ENCODE measurements at regions not wholly inside any gene's neighbourhood (a gene's known extent, or its start where the extent isn't known, plus 50 kb on each side); places are given as distances from the start of the nearest gene placed in this dataset.

GRCh38 chr5:133781436-133782225 is 169.3 kb upstream of the FSTL4 start:
- no peak for DNase-seq
- TF ChIP-seq CTCF (IDR thresholded peaks at IDR 0.05) = no peak
- Histone ChIP-seq H3K36me3 (no peaks in the 10 kb centered on the region), H3K4me3 (no peak overlapping the region), H3K27me3 (ENCODE audit: low read depth) (no peaks in the 10 kb centered on the region), H3K4me1 (no peaks in the 10 kb centered on the region), H3K9me3 (no peaks in the 10 kb centered on the region), H3K27ac (no peak overlapping the region)
- ATAC-seq = no peak
- intact Hi-C loops (cut with DNase I) = no loop called here

GRCh38 chr5:133780619-133781280 is 168.4 kb upstream of the FSTL4 start:
- no peak for TF ChIP-seq CTCF (IDR thresholded peaks at IDR 0.05)
- DNase-seq = no peak
- Histone ChIP-seq H3K36me3 (no peaks in the 10 kb centered on the region), H3K27me3 (ENCODE audit: low read depth) (no peaks in the 10 kb centered on the region), H3K4me3 (no peak overlapping the region), H3K9me3 (no peaks in the 10 kb centered on the region), H3K27ac (no peak overlapping the region), H3K4me1 (no peaks in the 10 kb centered on the region)
- intact Hi-C loops (cut with DNase I) = no loop called here
- ATAC-seq = no peak

GRCh38 chr5:133779828-133780475 is 167.6 kb upstream of the FSTL4 start:
- intact Hi-C loops (cut with DNase I) = no loop called here

DNA sequence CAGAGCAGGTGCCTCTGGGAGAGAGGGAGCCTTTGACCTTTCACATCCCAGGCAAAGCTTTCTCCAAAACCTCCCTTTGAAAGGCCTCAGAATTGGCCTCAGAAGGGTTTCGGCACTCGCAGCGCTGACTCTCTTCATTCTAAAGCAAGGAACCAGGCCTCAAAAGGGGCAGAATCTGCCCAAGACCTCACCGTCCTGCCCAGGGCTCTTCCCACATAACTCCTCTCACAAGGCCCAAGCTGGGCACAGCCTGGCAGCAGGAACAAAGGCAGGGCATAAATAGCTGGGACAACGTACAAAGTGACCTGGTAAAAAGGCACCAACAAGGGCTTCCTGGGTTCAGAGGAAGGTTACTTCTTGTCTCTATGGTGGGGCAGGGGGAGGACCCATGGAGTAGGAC is 166.3 kb upstream of the FSTL4 start:
- ATAC-seq (no peak), DNase-seq (no peak)
- intact Hi-C loops (cut with DNase I) = no loop called here
- H3K27me3 ChIP-seq (ENCODE audit: low read depth) = no peaks in the 10 kb centered on the region
- TF ChIP-seq CTCF (IDR thresholded peaks at IDR 0.05) = no peak
- H3K9me3 ChIP-seq = no peaks in the 10 kb centered on the region
- H3K27ac ChIP-seq = no peak overlapping the region
- no peak overlapping the region for H3K4me3 ChIP-seq
- H3K36me3 ChIP-seq = no peaks in the 10 kb centered on the region
- H3K4me1 ChIP-seq = no peaks in the 10 kb centered on the region

More at GRCh38 chr5:133779828-133780475, 167.6 kb upstream of the FSTL4 start:
- Histone ChIP-seq H3K36me3 (no peaks in the 10 kb centered on the region), H3K4me1 (no peaks in the 10 kb centered on the region), H3K9me3 (no peaks in the 10 kb centered on the region), H3K27ac (no peak overlapping the region), H3K4me3 (no peak overlapping the region), H3K27me3 (ENCODE audit: low read depth) (no peaks in the 10 kb centered on the region)
- ATAC-seq = no peak
- DNase-seq = no peak
- TF ChIP-seq CTCF (IDR thresholded peaks at IDR 0.05) = no peak

DNA sequence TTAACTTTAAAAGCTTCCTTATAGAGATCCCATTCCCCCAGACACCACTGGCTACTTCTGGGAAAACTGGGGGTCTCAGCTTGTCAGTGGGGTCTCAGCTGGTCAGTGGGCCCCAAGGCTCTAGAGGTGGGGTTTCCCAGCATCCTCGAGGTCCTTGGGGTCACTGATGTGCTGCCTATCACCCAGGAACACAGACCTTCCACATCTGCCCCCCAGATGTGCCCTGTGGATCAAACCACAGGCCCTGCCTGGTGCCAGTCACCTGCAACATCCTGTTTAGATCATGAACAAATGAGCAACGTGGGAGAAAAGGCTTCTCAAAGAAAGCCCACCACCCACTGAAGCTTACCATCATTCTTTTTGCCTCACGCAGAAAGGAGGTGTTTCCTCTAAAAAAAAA is 165.6 kb upstream of the FSTL4 start:
- Histone ChIP-seq H3K27me3 (ENCODE audit: low read depth) (no peaks in the 10 kb centered on the region), H3K4me1 (no peaks in the 10 kb centered on the region), H3K27ac (no peak overlapping the region), H3K9me3 (no peaks in the 10 kb centered on the region), H3K36me3 (no peaks in the 10 kb centered on the region), H3K4me3 (no peak overlapping the region)
- TF ChIP-seq CTCF (IDR thresholded peaks at IDR 0.05) = no peak
- intact Hi-C loops (cut with DNase I) = no loop called here
- DNase-seq (no peak), ATAC-seq (no peak)
